HG02938 (cell line): ENCODE measurements at regions not wholly inside any gene's neighbourhood (a gene's known extent, or its start where the extent isn't known, plus 50 kb on each side); places are given as distances from the start of the nearest gene placed in this dataset.
"Not testable (repeated sequence)": the region's sequence is repeated elsewhere in the genome, so short reads cannot be mapped to it uniquely, and the experiment has no call there.

Source experiments
- ATAC-seq: cut with Tn5 transposase; IDR thresholded peaks from one replicate; pipeline ENCODE4 v1.9.1; 2021; ENCODE audit warnings: mild to moderate bottlenecking, moderate library complexity; ENCODE audit not compliant: unreplicated experiment

DNA sequence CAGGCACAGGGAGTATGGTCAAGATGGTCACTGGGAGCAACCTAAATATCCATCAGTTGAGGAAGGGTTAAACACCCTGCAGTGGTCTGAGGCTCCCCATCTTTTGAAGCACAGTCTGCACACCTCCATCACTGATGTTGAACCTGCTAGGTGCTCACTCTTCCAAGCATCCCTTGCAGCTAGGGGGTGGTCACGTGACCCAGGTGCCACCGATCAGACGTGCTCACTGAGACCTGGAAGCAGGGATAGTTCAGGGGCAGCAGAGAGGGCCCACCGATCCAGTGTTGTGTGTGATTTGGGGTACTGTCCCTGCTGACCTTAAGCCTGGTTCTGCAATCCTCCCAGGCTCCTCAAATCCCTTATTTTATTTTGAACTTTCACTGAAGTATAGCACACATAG, 134.6 kb downstream of the CEBPB start:
- ATAC-seq, result no peak

- no peak for ATAC-seq
Measured at GRCh38 chr20:50325651-50326050, 135.0 kb downstream of the CEBPB start.

DNA sequence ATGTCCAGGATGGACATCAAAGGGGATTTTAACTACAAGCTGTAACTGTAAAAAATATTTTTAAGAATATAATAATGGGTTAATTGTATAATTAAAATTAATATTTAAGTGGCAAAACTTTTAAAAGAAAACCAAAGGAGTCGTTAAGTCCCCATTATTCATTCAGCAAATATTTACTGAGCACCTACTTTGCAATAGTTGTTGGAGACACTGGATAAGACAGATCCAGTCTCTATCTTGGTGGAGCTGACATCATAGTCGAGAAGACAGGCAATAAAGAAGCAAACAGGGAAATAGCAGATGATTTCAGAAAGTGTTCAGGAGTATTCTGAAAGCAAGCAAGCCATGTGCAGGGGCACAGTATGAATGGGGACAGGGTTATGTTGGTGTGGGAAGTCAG, 137.0 kb downstream of the CEBPB start:
- ATAC-seq, result no peak

- no peak for ATAC-seq
Measured at GRCh38 chr20:50328222-50328979, 137.8 kb downstream of the CEBPB start.

DNA sequence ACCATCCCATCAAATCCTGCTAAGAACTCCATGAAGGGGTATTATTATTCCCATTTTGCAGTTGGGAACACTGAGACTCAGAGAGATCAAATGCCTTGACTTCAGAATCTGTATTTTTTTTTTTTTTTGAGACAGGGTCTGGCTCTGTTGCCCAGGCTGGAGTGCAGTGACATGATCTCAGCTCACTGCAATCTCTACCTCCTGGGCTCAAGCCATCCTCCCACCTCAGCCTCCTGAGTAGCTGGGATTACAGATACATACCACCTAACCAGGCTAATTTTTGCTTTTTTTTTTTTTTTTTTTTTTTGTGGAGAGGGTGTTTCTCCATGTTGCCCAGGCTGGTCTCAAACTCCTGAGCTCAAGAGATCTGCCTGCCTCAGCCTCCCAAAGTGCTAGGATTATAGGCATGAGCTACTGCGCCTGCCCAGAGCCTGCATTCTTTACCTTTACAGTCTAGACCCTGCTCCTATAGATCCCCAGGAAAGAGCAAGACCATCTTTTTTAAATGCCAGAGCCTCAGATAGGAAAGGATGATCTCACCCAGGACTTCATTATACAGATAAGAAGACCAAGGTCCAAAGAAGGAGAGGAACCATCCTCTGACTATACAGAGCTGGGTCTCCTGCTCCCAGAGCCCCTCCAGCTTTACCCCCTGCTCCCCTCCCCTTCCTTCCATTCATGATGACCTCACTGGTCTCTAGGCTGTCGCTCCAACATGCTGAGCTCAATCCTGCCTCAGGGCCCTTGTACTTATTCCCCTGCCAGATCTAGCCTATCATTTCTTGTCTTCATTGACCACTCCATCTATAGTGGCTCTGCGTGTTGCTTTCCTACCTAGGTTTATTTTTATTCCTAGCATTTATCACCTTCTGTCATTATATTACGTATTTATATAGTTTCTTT, 138.6 kb downstream of the CEBPB start:
- ATAC-seq, result no peak

- ATAC-seq, result no peak
Measured at GRCh38 chr20:50329981-50330503, 139.4 kb downstream of the CEBPB start.

- no peak for ATAC-seq
Measured at GRCh38 chr20:50330504-50331313, 140.1 kb downstream of the CEBPB start.

GRCh38 chr20:50331469-50332363, 141.1 kb downstream of the CEBPB start:
- no peak for ATAC-seq

- ATAC-seq, result no peak
Measured at GRCh38 chr20:50332491-50332980, 141.9 kb downstream of the CEBPB start.

DNA sequence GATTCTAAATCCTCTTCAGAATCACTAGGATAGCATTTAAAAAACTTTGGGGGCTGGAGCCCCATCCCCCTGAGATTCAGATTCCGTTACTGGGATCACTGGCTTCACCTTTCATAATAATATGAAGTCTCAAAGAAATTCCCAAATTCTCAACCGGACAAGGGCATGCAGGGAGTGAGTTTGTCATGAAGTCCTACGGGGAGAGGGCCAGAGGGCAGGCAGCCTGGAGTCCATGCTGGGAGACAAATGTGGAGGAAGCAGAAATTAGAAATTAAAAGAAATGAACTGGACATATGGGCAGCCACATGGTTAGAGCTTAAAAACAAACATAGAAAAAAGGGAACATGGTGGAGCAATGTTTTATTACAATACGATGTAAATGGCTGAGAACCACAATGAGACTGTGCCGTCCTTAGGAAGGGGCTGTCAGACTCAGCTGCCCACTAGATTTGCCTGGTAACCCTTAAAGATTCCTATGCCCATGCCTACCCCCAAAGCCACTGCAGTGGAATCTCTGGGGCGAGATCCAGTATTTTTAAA, 142.6 kb downstream of the CEBPB start:
- no peak for ATAC-seq

GRCh38 chr20:50333812-50334211, 143.2 kb downstream of the CEBPB start:
- no peak for ATAC-seq

DNA sequence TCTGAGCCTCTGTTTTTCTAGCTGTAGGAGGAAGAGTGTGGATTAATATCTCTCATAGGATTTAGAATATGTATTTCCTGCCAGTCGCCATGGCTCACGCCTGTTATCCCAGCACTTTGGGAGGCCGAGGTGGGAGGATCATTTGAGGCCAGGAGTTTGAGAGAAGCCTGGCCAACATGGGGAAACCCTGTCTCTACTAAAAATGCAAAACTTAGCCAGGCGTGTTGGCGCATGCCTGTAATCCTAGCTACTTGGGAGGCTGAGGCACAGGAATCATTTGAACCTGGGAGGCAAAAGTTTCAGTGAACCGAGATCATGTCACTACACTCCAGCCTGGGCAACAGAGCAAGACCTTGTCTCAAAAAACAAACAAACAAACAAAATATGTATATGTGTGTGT, 143.9 kb downstream of the CEBPB start:
- not testable (repeated sequence) for ATAC-seq

DNA sequence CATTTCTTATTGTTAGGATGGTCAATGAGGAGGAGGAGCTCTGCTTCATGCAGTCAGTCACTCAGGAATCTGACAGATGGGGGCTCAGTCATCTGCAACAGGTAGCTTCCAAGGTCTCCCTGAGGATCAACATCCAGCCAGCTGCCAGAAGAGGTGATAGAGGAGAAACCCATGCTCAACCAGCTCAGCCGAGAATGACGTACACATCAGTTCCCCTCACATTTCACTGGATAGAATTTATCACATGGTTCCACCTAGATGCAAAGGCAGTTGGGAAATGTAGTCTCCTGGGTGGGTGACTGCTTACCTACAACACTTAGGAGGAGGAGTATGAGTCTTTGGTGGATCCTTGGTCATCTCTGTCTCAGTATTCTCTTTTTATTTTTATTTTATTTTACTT, 144.5 kb downstream of the CEBPB start:
- ATAC-seq, result no peak

DNA sequence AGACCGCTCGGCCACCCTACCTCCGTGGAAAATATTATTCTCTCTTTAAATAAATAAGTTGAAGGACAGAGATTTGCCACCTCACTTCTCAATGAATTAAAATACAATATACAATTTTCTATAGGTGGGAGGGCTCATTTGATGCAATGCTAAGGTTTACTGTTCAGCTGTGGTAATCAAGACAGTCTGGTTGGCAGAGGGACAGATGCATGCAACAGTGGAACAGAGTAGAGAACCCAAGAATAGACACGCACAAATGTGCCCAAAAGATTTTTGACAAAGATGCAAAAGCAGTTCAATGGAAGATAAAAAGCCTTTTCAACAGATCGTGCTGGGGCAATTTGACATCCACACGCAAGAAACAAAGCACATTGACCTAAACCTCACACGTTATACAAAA, 145.2 kb downstream of the CEBPB start:
- ATAC-seq, result no peak

GRCh38 chr20:50336661-50337060, 146.0 kb downstream of the CEBPB start:
- ATAC-seq, result no peak

DNA sequence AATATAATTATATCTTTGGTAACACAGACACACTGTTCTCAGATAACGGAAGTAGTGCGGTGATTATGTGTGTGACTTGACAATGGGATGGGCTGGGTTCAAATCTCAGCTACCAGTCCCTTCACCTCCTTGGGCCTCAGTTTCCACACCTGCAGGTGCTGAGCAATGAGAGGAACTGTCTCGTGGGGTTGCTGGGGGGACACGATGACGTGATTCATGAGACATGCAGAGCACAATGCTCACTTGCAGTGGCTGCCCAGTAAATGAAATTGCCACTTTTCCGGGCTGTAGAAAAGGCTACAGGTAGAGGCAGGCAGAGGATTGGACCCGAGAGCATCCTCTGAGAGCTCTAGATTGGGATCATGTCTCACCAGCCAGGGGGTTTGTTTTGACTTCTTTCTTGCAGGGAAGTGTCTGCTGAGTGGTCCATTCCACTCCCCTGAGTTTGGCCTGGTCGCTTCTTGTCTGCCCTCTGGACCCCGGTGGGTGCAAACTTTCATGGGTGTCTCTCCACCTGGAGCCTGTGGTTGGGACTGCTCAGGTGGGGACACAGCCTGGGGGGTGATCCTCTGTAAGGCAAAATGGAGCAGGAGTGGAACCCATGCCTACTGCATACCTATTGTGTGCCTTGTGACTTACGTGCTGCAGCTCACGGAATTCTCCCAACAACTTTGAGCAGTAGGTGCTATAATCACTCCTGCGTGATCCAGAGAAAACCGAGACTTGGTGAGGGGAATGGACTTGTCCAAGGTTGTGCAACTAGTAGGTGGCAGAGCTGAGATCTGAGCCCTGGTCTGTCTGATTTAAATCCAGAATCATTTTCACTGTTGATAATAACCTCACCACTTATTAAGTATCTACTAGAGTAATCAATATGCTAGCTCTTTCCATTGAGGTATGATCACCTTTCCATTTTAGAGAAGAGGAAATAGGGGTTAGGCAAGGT, 147.2 kb downstream of the CEBPB start:
- no peak for ATAC-seq

GRCh38 chr20:50338479-50339391, 148.1 kb downstream of the CEBPB start:
- ATAC-seq, result peak; percentile 51
